Ectodermal cell (in vitro differentiated cells): ENCODE measurements at regions not wholly inside any gene's neighbourhood (a gene's known extent, or its start where the extent isn't known, plus 50 kb on each side); places are given as distances from the start of the nearest gene placed in this dataset.

ENCODE experiments used
- H3K27ac ChIP-seq: 2 replicates; pipeline ENCODE4 v1.7.0; 2013; ENCODE audit warnings: mild to moderate bottlenecking, low read depth, low read length; ENCODE audit not compliant: insufficient read depth, poor library complexity, severe bottlenecking
- H3K27me3 ChIP-seq: 2 replicates; pipeline ENCODE4 v1.7.0; 2013; ENCODE audit warnings: mild to moderate bottlenecking, low read length; ENCODE audit not compliant: insufficient read depth, control insufficient read depth, poor library complexity, severe bottlenecking
- H3K36me3 ChIP-seq: one replicate; pipeline ENCODE4 v1.7.0; 2013; ENCODE audit warnings: low read length; ENCODE audit not compliant: control insufficient read depth, insufficient read depth
- H3K4me1 ChIP-seq: one replicate; pipeline ENCODE4 v1.7.0; 2013; ENCODE audit warnings: low read length; ENCODE audit not compliant: control insufficient read depth, insufficient read depth
- H3K4me3 ChIP-seq: 2 replicates; pipeline ENCODE4 v1.7.0; 2013; ENCODE audit warnings: low read depth, low read length, control low read depth; ENCODE audit not compliant: insufficient read depth
- H3K9me3 ChIP-seq: 2 replicates; pipeline ENCODE4 v1.7.0; 2013; ENCODE audit warnings: mild to moderate bottlenecking, low read length, moderate library complexity; ENCODE audit not compliant: control insufficient read depth
- WGBS, 2 experiments: methylation state at CpG; one replicate each; pipeline ENCODE4 v1.1.7; 2013; ENCODE audit warnings: missing lambda C conversion rate in 2 of 2; 5-methylcytosine and 5-hydroxymethylcytosine counted together

DNA sequence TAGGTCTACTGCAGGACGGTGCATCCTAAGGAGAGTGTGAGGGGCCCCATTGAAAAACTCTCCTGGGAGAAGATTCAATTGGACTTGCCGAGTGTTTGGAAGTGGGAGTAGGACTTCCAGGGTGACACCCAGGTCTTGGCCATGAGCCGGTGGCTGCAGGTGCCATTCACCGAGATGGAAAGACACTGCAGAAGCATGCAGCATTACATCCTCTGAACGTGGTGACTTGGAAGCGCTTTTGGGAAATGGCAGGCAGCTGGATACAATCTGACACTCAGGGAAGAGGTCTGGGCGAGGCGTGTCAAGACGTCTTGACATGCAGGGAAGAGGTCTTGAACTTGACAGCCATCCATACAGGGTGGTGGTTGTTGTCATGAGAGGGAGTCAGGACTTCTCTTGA, 126.9 kb downstream of the PAPOLA start:
- H3K9me3 ChIP-seq: no peaks in the 10 kb centered on the region
- 92 to 93% methylated on average over 9 of the region's 9 CpGs for WGBS, 2 experiments
- H3K36me3 ChIP-seq: no peaks in the 10 kb centered on the region
- no peak overlapping the region for H3K27ac ChIP-seq
- H3K27me3 ChIP-seq: no peaks in the 10 kb centered on the region
- no peak overlapping the region for H3K4me3 ChIP-seq
- H3K4me1 ChIP-seq: peaks cover 9% of the 10 kb centered on the region

DNA sequence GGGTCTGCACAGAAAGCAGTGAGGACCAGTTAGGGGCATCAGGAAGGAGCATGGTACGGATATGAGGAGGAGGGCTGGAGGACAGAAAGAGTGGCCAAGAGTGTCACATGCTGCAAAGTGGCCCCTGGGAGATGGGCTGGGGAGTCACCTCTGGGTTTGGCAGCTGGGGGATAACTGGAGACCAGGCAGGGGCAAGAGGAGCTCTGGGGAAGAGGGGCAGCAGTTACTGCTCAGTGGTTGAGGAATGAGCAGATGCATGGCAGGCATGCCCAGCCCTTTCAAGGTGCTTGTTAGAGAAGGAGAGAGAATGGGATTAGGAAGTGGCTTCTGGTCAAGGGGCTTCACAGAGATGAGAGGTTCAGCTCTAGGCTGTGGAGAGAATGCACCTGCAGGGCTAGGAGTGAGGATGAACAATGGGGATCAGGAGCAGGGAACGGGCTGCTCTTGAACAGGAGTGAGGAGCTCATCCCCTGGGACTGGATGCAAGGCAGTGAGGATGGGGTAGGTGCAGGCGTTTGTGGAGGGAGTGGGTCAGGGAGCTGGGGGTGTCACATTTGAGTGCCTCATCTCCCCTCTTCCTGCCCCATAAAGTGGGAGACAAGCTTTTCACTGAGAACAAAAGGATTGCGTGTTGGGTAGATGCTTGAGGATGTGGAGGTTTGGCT, 127.5 kb downstream of the PAPOLA start:
- no peak overlapping the region for H3K4me3 ChIP-seq
- no peaks in the 10 kb centered on the region for H3K36me3 ChIP-seq
- H3K27me3 ChIP-seq: no peaks in the 10 kb centered on the region
- H3K9me3 ChIP-seq: no peaks in the 10 kb centered on the region
- H3K4me1 ChIP-seq: peaks cover 9% of the 10 kb centered on the region
- no peak overlapping the region for H3K27ac ChIP-seq
- WGBS, 2 experiments: 71 to 72% methylated on average over 4 of the region's 4 CpGs

DNA sequence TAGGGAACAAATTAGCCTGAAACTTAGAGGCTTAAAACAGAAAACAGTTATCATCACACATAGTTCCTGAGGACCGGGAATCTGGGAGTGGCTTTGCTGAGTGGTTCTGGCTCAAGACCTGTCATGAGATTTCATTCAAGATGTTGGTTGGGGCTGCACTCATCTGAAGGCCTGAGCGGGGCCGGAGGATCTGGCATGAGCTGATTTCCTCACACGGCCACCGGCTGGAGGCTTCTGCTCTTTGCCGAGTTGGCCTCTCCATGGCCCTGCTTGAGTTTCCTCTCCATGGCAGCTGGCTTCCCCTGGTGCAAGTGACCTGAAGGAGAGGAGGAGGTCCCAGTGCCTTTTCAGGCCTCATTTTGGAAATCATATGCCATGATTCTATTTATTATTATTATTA, 128.1 kb downstream of the PAPOLA start:
- Histone ChIP-seq H3K36me3 (no peaks in the 10 kb centered on the region), H3K4me1 (peaks cover 4% of the 10 kb centered on the region), H3K4me3 (no peak overlapping the region), H3K27me3 (no peaks in the 10 kb centered on the region), H3K27ac (no peak overlapping the region), H3K9me3 (no peaks in the 10 kb centered on the region)
- 93 to 95% methylated on average over 6 of the region's 6 CpGs for whole genome bisulfite sequencing, 2 experiments

DNA sequence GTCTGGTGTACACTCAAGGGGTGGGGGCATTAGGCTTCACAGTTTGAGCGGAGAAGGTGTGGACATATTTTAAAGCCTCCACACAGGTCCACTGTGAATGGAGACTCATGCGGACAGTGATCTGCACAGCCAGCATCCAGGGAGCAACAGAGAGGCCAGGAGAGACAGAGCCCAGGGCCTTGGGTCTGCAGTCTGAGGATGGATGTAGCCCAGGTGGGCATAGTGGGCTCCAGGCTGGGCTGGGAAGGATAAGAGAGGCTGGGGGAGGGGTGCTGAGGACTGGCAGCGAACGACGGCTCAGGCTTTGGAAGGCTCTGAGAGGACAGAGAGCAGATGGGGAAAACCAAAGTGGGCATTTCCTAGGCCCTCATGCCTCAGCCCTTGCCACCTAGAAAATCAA, 128.8 kb downstream of the PAPOLA start:
- no peaks in the 10 kb centered on the region for H3K27me3 ChIP-seq
- H3K4me3 ChIP-seq: no peak overlapping the region
- H3K4me1 ChIP-seq: no peaks in the 10 kb centered on the region
- H3K36me3 ChIP-seq: no peaks in the 10 kb centered on the region
- no peaks in the 10 kb centered on the region for H3K9me3 ChIP-seq
- no peak overlapping the region for H3K27ac ChIP-seq
- 83 to 84% methylated on average over 5 of the region's 5 CpGs for WGBS, 2 experiments

DNA sequence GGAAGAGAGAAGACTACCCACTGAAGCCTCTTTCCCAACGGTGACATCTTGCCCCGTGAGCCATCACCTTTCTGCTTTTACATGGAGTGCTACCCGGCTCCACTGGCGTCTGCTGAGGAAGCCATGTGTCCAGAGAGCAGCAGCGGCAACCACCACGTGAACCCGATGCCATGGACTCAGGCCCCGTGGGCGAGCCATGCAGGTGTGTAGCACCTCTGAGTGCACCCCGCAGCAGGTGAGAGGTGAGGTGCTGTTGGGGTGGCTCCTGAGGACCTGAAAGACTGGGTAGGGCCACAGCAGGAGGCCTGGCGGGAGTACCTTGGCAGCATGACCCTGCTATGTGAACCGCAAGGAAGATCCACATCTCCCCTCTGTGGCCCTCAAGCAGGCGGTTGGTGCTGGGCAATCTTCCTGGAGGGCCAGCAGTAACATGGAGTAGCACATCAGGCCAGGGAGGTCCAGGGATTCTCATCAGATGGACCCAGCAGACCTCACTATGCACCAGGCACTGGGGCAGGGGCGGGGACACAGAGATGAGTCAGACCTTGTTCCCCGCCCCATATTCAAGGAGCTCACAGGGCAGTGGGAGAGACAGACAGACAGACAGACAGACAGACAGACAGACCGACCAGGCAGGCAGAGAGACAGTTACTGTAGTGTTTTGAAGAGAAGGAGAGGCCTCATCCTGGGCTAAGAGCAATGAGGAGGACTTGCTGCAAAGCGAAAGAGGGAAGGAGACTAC, 129.6 kb downstream of the PAPOLA start:
- H3K4me3 ChIP-seq: no peak overlapping the region
- no peaks in the 10 kb centered on the region for H3K27me3 ChIP-seq
- H3K9me3 ChIP-seq: no peaks in the 10 kb centered on the region
- WGBS, 2 experiments: 83 to 87% methylated on average over 16 to 17 of the region's 17 CpGs
- no peak overlapping the region for H3K27ac ChIP-seq
- no peaks in the 10 kb centered on the region for H3K36me3 ChIP-seq
- no peaks in the 10 kb centered on the region for H3K4me1 ChIP-seq

DNA sequence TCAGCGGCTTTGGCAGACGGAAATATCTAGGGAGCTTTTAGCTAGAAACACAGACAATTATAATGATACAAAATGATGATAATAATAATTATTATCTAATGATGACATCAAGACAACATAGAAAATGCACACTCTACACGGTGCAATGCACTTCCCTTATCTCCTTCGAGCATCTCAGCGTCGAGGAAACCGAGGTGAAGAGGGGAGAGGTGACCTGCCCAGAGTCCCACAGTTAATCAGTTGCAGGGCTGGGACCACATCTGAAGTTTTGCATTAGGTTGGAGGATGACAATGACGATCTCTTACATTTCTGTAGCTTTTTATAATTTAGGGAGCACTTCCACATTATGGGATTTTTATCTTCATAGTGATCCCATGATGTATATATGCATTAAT, 130.2 kb downstream of the PAPOLA start:
- H3K36me3 ChIP-seq: no peaks in the 10 kb centered on the region
- no peaks in the 10 kb centered on the region for H3K27me3 ChIP-seq
- H3K27ac ChIP-seq: no peak overlapping the region
- H3K4me1 ChIP-seq: no peaks in the 10 kb centered on the region
- WGBS, 2 experiments: 93 to 94% methylated on average over 5 to 7 of the region's 8 CpGs
- no peak overlapping the region for H3K4me3 ChIP-seq
- H3K9me3 ChIP-seq: no peaks in the 10 kb centered on the region

DNA sequence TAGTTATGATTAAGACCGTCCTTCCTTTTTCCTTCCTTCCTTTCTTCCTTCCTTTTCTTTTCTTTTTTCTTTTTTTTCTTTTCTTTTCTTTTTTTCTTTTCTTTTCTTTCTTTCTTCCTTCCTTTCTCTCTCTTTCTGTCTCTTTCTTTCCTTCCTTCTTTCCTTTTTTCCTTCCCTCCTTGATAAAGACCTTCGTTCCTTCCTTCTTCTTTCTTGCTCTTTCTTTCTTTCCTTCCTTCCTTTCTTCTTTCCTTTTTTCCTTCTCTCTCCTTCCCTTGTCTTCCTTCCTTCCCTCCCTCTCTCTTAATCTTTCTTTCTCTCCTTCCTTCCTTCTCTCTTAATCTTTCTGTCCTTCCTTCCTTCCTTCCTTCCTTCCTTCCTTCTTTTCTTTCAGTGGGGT, 130.9 kb downstream of the PAPOLA start:
- WGBS, 2 experiments: 67 to 70% methylated on average over 2 of the region's 2 CpGs
- H3K9me3 ChIP-seq: no peaks in the 10 kb centered on the region
- no peak overlapping the region for H3K27ac ChIP-seq
- no peaks in the 10 kb centered on the region for H3K36me3 ChIP-seq
- no peaks in the 10 kb centered on the region for H3K4me1 ChIP-seq
- H3K4me3 ChIP-seq: no peak overlapping the region
- H3K27me3 ChIP-seq: no peaks in the 10 kb centered on the region

DNA sequence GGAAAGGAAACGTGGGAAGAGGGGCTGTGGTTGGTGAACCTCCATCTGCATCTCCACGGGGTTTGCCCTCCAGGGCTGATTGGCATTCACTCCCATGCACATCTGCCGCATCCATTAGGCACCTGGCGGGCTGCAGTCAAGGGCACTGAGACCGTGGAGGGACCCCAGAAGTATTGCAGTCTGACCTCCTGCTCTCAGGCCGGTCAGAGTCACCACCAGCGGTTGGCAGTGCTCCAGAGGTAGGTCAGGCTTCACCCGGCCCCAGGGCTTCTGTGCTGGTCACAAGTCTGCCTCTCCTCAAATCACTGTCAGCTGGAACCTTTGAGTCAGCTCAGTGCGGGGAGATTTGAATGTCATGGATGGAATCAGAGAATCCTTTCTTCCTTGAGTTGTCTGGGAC, 132.3 kb downstream of the PAPOLA start:
- WGBS, 2 experiments: 93 to 94% methylated on average over 9 of the region's 9 CpGs
- H3K27ac ChIP-seq: no peak overlapping the region
- no peaks in the 10 kb centered on the region for H3K4me1 ChIP-seq
- H3K36me3 ChIP-seq: no peaks in the 10 kb centered on the region
- H3K9me3 ChIP-seq: no peaks in the 10 kb centered on the region
- H3K4me3 ChIP-seq: no peak overlapping the region
- no peaks in the 10 kb centered on the region for H3K27me3 ChIP-seq

DNA sequence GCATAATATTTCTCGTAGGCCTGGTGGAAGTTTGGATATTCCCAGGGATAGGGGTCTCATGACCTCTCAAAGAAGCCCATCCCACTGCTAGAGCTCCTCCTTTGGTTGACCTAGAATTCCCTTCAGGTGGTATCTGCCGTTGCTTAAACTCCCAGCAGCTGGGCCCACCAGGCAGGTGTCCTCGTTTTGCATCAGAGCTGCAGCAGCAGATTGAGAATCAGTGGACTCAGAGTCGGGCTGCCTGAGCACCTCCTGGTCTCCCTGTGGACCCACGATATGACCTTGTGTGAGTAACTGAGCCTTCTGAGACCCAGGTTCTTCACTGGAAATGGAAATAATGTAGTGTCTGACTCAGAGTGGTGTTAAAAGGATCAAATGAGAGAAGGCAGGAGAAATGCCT, 132.7 kb downstream of the PAPOLA start:
- H3K36me3 ChIP-seq: no peaks in the 10 kb centered on the region
- H3K27me3 ChIP-seq: no peaks in the 10 kb centered on the region
- no peak overlapping the region for H3K27ac ChIP-seq
- no peaks in the 10 kb centered on the region for H3K4me1 ChIP-seq
- no peaks in the 10 kb centered on the region for H3K9me3 ChIP-seq
- 89 to 91% methylated on average over 5 of the region's 5 CpGs for WGBS, 2 experiments
- H3K4me3 ChIP-seq: no peak overlapping the region

DNA sequence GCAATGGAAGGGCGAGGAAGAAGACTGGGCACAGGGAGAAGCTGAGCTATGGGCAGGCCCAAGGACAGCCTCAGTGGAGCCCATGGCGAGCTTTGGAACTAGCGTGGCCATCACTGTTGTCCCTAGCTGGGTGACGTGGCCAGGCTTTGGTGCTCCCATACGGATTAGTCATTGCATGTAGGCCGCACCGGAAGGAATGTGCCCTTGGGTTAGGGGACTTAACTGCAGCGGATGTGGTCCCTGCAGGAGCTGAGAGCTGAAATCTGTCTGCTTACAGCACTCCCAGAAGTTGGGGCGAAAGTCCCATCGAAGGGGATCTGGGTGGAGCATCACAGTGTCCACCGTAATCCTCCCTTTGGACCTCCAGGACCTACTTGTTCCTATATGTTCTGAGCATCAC, 133.7 kb downstream of the PAPOLA start:
- 90 to 91% methylated on average over 11 of the region's 11 CpGs for WGBS, 2 experiments
- Histone ChIP-seq H3K9me3 (no peaks in the 10 kb centered on the region), H3K36me3 (no peaks in the 10 kb centered on the region), H3K27ac (no peak overlapping the region), H3K4me3 (no peak overlapping the region), H3K4me1 (no peaks in the 10 kb centered on the region), H3K27me3 (no peaks in the 10 kb centered on the region)
